GDM1 (cell line): ENCODE measurements at regions not wholly inside any gene's neighbourhood (a gene's known extent, or its start where the extent isn't known, plus 50 kb on each side); places are given as distances from the start of the nearest gene placed in this dataset.
"Not testable (repeated sequence)": the region's sequence is repeated elsewhere in the genome, so short reads cannot be mapped to it uniquely, and the experiment has no call there.

ENCODE experiments used
- DNase-seq: peaks from one replicate; lab custom pipeline; 2025; lab: John Stamatoyannopoulos, UW

GRCh38 chr7:32648408-32649156, 153.3 kb downstream of the AVL9 start:
- DNase-seq = no peak

- DNase-seq = not testable (repeated sequence)
Observed at GRCh38 chr7:32645255-32645654, 150.0 kb downstream of the AVL9 start.

- no peak for DNase-seq
Observed at GRCh38 chr7:32643194-32643593, 147.9 kb downstream of the AVL9 start.

GRCh38 chr7:32639122-32639521, 143.8 kb downstream of the AVL9 start:
- no peak for DNase-seq

- not testable (repeated sequence) for DNase-seq
Observed at GRCh38 chr7:32638479-32639121, 143.3 kb downstream of the AVL9 start.
